GM23338 (cell line): ENCODE measurements at regions not wholly inside any gene's neighbourhood (a gene's known extent, or its start where the extent isn't known, plus 50 kb on each side); places are given as distances from the start of the nearest gene placed in this dataset.

Source experiments
- CREB1 ChIP-seq: fragments of 250-450 bp; sonication (Bioruptor Pico); IDR thresholded peaks from 2 replicates; pipeline ENCODE4 v1.5.0; 2020; ENCODE audit warnings: low read depth, mild to moderate bottlenecking, moderate library complexity
- EZH2 ChIP-seq: fragments of 200-600 bp; sonication (generic); IDR thresholded peaks from one replicate; pipeline ENCODE4 v1.8.0; 2017; ENCODE audit warnings: antibody characterized with exemption, mild to moderate bottlenecking, low read depth; ENCODE audit not compliant: unreplicated experiment
- EZH2phosphoT487 ChIP-seq: fragments of 200-600 bp; sonication (generic); IDR thresholded peaks from one replicate; pipeline ENCODE4 v1.8.1; 2018; ENCODE audit warnings: antibody characterized with exemption; ENCODE audit not compliant: unreplicated experiment
- JUNB ChIP-seq: IDR thresholded peaks from one replicate; pipeline ENCODE4 v1.6.1; 2016; ENCODE audit warnings: antibody characterized with exemption; ENCODE audit not compliant: unreplicated experiment
- NANOG ChIP-seq: IDR thresholded peaks from 2 replicates; pipeline ENCODE4 v1.6.1; 2016; ENCODE audit warnings: antibody characterized with exemption, borderline replicate concordance
- POLR2AphosphoS5 ChIP-seq: IDR thresholded peaks from 2 replicates; pipeline ENCODE4 v1.6.1; 2016; ENCODE audit warnings: antibody characterized with exemption, low read depth
- REST ChIP-seq: IDR thresholded peaks from one replicate; pipeline ENCODE4 v1.6.1; 2018; ENCODE audit warnings: antibody characterized with exemption; ENCODE audit not compliant: unreplicated experiment
- STAT1 ChIP-seq: IDR thresholded peaks from one replicate; pipeline ENCODE4 v1.6.1; 2016; ENCODE audit warnings: antibody characterized with exemption; ENCODE audit not compliant: unreplicated experiment
- ZNF331 ChIP-seq: fragments of 250-450 bp; sonication (Bioruptor Pico); IDR thresholded peaks from 2 replicates; pipeline ENCODE4 v1.5.0; 2020; ENCODE audit warnings: low read depth, mild to moderate bottlenecking, moderate library complexity
- TF ChIP-seq, protein P1 (sequence below), 2 experiments: fragments of 200-600 bp in 1 of 2; sonication (generic) in 1 of 2; conservative IDR thresholded peaks; 2 replicates each; pipeline versions ENCODE4 v1.5.1 to v1.6.1; 2016 to 2017; ENCODE audit warnings: antibody characterized with exemption in 2 of 2, low read depth in 2 of 2, mild to moderate bottlenecking in 2 of 2, moderate library complexity in 1 of 2
- TF ChIP-seq, protein P2 (sequence below): IDR thresholded peaks from 2 replicates; pipeline ENCODE4 v1.6.1; 2016; ENCODE audit warnings: antibody characterized with exemption

GRCh38 chr9:124116683-124117363 lies 105.3 kb downstream of the LHX2 start:
- TF ChIP-seq, protein P1, sequence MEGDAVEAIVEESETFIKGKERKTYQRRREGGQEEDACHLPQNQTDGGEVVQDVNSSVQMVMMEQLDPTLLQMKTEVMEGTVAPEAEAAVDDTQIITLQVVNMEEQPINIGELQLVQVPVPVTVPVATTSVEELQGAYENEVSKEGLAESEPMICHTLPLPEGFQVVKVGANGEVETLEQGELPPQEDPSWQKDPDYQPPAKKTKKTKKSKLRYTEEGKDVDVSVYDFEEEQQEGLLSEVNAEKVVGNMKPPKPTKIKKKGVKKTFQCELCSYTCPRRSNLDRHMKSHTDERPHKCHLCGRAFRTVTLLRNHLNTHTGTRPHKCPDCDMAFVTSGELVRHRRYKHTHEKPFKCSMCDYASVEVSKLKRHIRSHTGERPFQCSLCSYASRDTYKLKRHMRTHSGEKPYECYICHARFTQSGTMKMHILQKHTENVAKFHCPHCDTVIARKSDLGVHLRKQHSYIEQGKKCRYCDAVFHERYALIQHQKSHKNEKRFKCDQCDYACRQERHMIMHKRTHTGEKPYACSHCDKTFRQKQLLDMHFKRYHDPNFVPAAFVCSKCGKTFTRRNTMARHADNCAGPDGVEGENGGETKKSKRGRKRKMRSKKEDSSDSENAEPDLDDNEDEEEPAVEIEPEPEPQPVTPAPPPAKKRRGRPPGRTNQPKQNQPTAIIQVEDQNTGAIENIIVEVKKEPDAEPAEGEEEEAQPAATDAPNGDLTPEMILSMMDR (conservative IDR thresholded peaks at IDR 0.05; ENCODE audit: low read depth in 2 of 2): no peak
- TF ChIP-seq POLR2AphosphoS5 (no peak), JUNB (no peak), EZH2 (no peak), EZH2phosphoT487 (no peak), CREB1 (CRISPR knock-in tag) (no peak), STAT1 (no peak), REST (no peak), ZNF331 (no peak), NANOG (no peak)
- TF ChIP-seq, protein P2, sequence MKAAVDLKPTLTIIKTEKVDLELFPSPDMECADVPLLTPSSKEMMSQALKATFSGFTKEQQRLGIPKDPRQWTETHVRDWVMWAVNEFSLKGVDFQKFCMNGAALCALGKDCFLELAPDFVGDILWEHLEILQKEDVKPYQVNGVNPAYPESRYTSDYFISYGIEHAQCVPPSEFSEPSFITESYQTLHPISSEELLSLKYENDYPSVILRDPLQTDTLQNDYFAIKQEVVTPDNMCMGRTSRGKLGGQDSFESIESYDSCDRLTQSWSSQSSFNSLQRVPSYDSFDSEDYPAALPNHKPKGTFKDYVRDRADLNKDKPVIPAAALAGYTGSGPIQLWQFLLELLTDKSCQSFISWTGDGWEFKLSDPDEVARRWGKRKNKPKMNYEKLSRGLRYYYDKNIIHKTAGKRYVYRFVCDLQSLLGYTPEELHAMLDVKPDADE: no peak
